ENCODE measurements at regions not wholly inside any gene's neighbourhood (a gene's known extent, or its start where the extent isn't known, plus 50 kb on each side); places are given as distances from the start of the nearest gene placed in this dataset.

DNA sequence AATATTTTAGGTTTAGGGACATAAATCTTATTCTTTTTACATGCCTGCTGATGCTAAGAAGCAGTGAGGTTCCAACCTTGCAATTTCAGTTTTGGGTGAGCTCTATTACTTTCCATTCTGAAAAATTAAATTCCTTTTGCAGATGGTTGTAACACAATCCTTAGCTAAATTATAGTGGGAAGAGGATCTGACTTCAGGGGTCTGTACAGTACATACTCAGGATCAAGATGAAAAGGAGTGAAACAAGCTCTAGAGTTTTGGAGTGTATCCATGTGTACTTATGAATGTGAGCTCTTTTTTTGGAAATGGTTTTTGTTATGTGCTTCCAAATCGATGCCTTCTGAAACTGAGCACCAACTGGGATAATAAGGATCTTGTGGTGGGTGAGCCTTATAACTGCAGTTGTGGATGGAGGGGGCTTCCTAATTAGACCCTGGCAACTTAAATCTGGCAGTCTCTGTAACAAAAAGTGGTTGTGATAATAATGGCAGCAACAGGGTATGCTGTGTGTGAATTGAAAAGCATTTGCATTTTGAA, 218.8 kb upstream of the MAP3K7 start:
- Histone ChIP-seq H3K36me3 (no peaks in the 10 kb centered on the region), H3K27ac (no peak overlapping the region), H3K9me3 (no peaks in the 10 kb centered on the region), H3K27me3 (ENCODE audit: low read depth) (no peaks in the 10 kb centered on the region), H3K4me3 (no peak overlapping the region), H3K4me1 (no peaks in the 10 kb centered on the region)
- ATAC-seq (no peak), DNase-seq (no peak)
- TF ChIP-seq, protein P1, sequence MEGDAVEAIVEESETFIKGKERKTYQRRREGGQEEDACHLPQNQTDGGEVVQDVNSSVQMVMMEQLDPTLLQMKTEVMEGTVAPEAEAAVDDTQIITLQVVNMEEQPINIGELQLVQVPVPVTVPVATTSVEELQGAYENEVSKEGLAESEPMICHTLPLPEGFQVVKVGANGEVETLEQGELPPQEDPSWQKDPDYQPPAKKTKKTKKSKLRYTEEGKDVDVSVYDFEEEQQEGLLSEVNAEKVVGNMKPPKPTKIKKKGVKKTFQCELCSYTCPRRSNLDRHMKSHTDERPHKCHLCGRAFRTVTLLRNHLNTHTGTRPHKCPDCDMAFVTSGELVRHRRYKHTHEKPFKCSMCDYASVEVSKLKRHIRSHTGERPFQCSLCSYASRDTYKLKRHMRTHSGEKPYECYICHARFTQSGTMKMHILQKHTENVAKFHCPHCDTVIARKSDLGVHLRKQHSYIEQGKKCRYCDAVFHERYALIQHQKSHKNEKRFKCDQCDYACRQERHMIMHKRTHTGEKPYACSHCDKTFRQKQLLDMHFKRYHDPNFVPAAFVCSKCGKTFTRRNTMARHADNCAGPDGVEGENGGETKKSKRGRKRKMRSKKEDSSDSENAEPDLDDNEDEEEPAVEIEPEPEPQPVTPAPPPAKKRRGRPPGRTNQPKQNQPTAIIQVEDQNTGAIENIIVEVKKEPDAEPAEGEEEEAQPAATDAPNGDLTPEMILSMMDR (IDR thresholded peaks at IDR 0.05), result no peak
- intact Hi-C loops (cut with DNase I), result no loop called here

DNA sequence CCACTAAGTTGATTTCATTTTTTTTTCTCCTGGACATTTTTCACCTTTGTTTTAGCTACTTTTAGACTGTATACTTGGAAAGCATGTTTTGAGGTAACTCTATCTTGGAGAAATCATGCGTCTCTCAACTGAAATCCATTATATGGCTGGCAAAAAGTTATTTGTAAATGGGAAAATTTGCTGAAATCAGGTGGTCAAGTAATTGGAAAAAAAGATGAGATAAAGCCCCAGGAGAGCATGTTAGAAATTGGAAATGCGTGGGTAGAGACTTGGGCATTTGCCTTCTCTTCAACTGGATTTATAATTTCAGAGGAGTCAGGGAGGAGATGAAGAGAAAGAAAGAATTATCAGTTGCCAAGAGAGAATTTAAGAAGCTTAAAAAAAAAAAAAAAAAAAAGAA, 217.1 kb upstream of the MAP3K7 start:
- no peak overlapping the region for H3K27ac ChIP-seq
- TF ChIP-seq, protein P1 (IDR thresholded peaks at IDR 0.05), result no peak
- intact Hi-C loops (cut with DNase I), result no loop called here
- DNase-seq (no peak), ATAC-seq (no peak)
- no peak overlapping the region for H3K4me3 ChIP-seq
- H3K36me3 ChIP-seq, result no peaks in the 10 kb centered on the region
- H3K9me3 ChIP-seq, result no peaks in the 10 kb centered on the region
- H3K27me3 ChIP-seq (ENCODE audit: low read depth), result no peaks in the 10 kb centered on the region
- no peaks in the 10 kb centered on the region for H3K4me1 ChIP-seq

DNA sequence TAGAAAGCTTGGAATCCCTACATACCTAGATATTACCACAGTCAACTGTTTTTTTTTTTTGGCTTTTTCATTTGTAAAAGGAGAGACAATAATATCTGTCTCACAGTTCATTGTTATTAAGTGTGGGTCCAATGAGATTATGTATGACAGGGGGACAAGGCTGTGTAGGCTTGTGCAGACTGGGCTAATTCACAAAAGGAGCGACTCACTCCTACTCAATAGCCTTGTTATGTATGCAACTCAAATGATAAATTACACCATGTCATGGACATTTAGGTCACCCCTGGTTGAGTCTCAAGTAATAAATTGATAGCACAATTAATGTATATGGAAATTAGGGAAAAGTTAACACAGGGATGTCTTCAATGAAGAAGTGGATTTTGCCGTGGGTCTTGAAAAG, 208.2 kb upstream of the MAP3K7 start:
- no peaks in the 10 kb centered on the region for H3K36me3 ChIP-seq
- H3K4me3 ChIP-seq, result no peak overlapping the region
- no peaks in the 10 kb centered on the region for H3K9me3 ChIP-seq
- intact Hi-C loops (cut with DNase I), result no loop called here
- DNase-seq (no peak), ATAC-seq (no peak)
- no peaks in the 10 kb centered on the region for H3K27me3 ChIP-seq (ENCODE audit: low read depth)
- no peaks in the 10 kb centered on the region for H3K4me1 ChIP-seq
- TF ChIP-seq, protein P1 (IDR thresholded peaks at IDR 0.05), result no peak
- H3K27ac ChIP-seq, result no peak overlapping the region

- intact Hi-C loops (cut with DNase I), result no loop called here
- TF ChIP-seq, protein P1 (IDR thresholded peaks at IDR 0.05), result no peak
- Histone ChIP-seq H3K27ac (no peak overlapping the region), H3K4me1 (no peaks in the 10 kb centered on the region), H3K36me3 (no peaks in the 10 kb centered on the region), H3K9me3 (no peaks in the 10 kb centered on the region), H3K4me3 (no peak overlapping the region), H3K27me3 (ENCODE audit: low read depth) (no peaks in the 10 kb centered on the region)
- DNase-seq (no peak), ATAC-seq (no peak)
Measured at GRCh38 chr6:90793771-90794170, 206.9 kb upstream of the MAP3K7 start.

GRCh38 chr6:90790696-90791095, 203.8 kb upstream of the MAP3K7 start:
- DNase-seq (no peak), ATAC-seq (no peak)
- Histone ChIP-seq H3K9me3 (no peaks in the 10 kb centered on the region), H3K4me1 (no peaks in the 10 kb centered on the region), H3K27me3 (ENCODE audit: low read depth) (no peaks in the 10 kb centered on the region), H3K27ac (no peak overlapping the region), H3K4me3 (no peak overlapping the region), H3K36me3 (no peaks in the 10 kb centered on the region)
- intact Hi-C loops (cut with DNase I), result no loop called here
- TF ChIP-seq, protein P1 (IDR thresholded peaks at IDR 0.05), result no peak

GRCh38 chr6:90790058-90790457, 203.2 kb upstream of the MAP3K7 start:
- Histone ChIP-seq H3K4me1 (no peaks in the 10 kb centered on the region), H3K27me3 (ENCODE audit: low read depth) (no peaks in the 10 kb centered on the region), H3K27ac (no peak overlapping the region), H3K4me3 (no peak overlapping the region), H3K36me3 (no peaks in the 10 kb centered on the region), H3K9me3 (no peaks in the 10 kb centered on the region)
- ATAC-seq (no peak), DNase-seq (no peak)
- intact Hi-C loops (cut with DNase I), result no loop called here
- TF ChIP-seq, protein P1 (IDR thresholded peaks at IDR 0.05), result no peak

Data from lower lobe of right lung (tissue), 2 donors.